HEK293T (cell line): ENCODE measurements at regions not wholly inside any gene's neighbourhood (a gene's known extent, or its start where the extent isn't known, plus 50 kb on each side); places are given as distances from the start of the nearest gene placed in this dataset.

Source experiments
- ELF4 ChIP-seq: fragments of 450-650 bp; IDR thresholded peaks from 2 replicates; pipeline ENCODE4 v1.6.1; 2017; ENCODE audit warnings: antibody characterized with exemption
- FOXA1 ChIP-seq: fragments of 450-650 bp; IDR thresholded peaks from 2 replicates; pipeline ENCODE4 v1.6.1; 2016; ENCODE audit warnings: mild to moderate bottlenecking
- FOXK2 ChIP-seq: fragments of 450-650 bp; IDR thresholded peaks from 2 replicates; pipeline ENCODE4 v1.6.1; 2016; ENCODE audit warnings: mild to moderate bottlenecking

DNA sequence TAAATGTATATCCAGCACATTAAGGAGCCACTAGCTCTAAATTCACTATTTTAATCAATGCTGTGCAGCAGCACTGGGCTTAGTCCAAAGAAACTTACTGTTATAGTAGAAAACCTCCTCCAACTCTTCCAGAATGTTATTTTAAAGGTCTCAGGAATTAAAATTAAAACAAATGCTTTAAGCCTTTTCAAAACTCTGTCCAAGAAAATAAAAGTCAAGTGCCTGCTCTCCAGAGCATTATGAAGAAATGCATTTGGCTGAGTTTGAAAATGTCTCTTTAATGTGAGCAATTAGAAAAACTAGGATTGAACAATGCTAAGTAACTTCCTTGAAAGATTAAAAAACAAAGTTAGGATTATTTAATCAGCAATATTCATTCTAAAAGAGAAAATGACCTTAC is 322.4 kb upstream of the DCN start:
- TF ChIP-seq ELF4: no peak
- no peak for TF ChIP-seq FOXA1
- no peak for TF ChIP-seq FOXK2
